ENCODE measurements at regions not wholly inside any gene's neighbourhood (a gene's known extent, or its start where the extent isn't known, plus 50 kb on each side); places are given as distances from the start of the nearest gene placed in this dataset.

DNA sequence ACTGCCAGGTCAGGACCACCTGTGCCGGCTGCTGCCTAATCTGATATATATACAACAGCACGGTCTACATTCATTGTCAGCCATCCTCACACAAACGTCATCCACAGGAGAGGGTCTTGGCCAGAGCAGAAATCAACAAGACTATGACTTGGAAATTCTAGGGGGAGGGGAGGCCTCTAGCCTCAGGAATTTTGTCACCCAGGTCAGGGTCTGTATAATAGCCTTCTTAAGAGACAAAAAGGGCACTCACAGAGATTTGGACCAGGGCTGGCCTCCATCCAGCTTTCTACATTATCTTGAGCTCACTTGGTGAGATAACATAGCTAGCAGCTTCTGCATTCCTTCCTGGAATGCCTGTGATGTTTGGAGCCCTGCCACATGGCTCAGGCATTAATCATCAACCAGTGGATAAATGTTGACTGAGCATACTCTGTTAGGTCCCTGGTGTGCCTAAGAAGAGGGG is 50.4 kb upstream of the CTIF start:
- no peak overlapping the region for H3K27ac ChIP-seq (ENCODE audit: low read length)
- WGBS (ENCODE audit: insufficient coverage): 73% methylated on average over 2 of the region's 3 CpGs

DNA sequence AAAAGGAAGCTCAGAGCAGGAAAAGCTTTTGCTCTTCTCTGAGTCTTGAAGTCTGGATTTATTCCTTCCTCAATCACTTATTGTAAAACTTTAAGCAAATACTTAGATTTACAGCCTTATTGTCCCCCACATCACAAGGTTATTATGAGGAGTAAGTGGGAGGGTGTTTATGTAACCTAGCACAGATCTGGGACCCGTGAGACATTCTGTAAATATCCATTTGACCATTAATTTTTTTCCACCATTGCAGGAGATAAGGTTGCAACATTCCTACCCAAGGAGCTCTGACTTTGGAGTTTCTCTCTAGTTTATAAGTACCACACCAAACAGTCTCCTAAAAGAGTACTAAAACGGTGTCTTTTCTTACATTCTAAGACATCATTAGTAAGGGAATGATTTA is 52.1 kb upstream of the CTIF start:
- peaks cover 8% of the 10 kb centered on the region for H3K4me1 ChIP-seq (ENCODE audit: control insufficient read depth, insufficient read depth, low read length)
- WGBS (ENCODE audit: insufficient coverage): no CpG with 5 or more reads among the region's 2 CpGs
- DNase-seq: no peak
- H3K9me3 ChIP-seq (replicated peaks; ENCODE audit: control insufficient read depth, low read depth, low read length): peaks cover 2% of the 10 kb centered on the region
- no peaks in the 10 kb centered on the region for H3K36me3 ChIP-seq (ENCODE audit: control insufficient read depth, insufficient read depth, low read length)
- no peak overlapping the region for H3K4me3 ChIP-seq (ENCODE audit: low read length)
- H3K27ac ChIP-seq (ENCODE audit: low read length): no peak overlapping the region
- no peaks in the 10 kb centered on the region for H3K27me3 ChIP-seq (ENCODE audit: control insufficient read depth, insufficient read depth, low read length)

More for the DNA sequence above, 50.4 kb upstream of the CTIF start:
- Histone ChIP-seq H3K4me3 (ENCODE audit: low read length) (no peak overlapping the region), H3K4me1 (ENCODE audit: control insufficient read depth, insufficient read depth, low read length) (peaks cover 8% of the 10 kb centered on the region), H3K36me3 (ENCODE audit: control insufficient read depth, insufficient read depth, low read length) (no peaks in the 10 kb centered on the region), H3K27me3 (ENCODE audit: control insufficient read depth, insufficient read depth, low read length) (peaks cover 2% of the 10 kb centered on the region), H3K9me3 (replicated peaks; ENCODE audit: control insufficient read depth, low read depth, low read length) (peaks cover 2% of the 10 kb centered on the region)
- peak; percentile 75 for DNase-seq

DNA sequence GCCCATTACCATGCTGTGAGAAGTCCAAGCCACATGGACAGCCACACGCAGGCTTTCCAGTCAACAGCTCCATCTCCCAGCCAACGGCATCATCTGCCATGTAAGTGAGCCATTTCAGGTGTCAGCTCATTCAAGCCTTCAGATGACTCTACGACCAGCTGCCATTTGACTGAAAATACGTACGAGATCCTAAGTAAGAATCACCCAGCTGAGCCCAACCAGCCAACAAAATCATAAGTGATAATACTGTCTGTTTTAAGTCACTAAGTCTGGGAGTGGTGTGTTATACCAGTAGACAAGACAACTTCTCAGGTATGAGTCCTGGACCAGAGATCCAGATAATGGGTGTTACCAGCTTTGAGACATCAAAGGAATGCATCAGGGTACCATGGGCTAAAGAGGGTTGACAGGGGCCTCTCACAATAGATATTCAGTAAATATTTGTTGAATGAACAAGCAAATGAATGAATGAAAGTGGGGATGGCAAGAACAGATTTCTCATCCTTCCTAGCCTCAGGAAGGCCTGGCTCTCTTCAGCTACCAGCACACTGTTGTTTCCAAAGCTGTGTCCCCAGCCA is 52.9 kb upstream of the CTIF start:
- Histone ChIP-seq H3K27ac (ENCODE audit: low read length) (no peak overlapping the region), H3K9me3 (replicated peaks; ENCODE audit: control insufficient read depth, low read depth, low read length) (peaks cover 2% of the 10 kb centered on the region), H3K4me1 (ENCODE audit: control insufficient read depth, insufficient read depth, low read length) (peaks cover 8% of the 10 kb centered on the region), H3K27me3 (ENCODE audit: control insufficient read depth, insufficient read depth, low read length) (no peaks in the 10 kb centered on the region), H3K4me3 (ENCODE audit: low read length) (no peak overlapping the region), H3K36me3 (ENCODE audit: control insufficient read depth, insufficient read depth, low read length) (no peaks in the 10 kb centered on the region)
- no peak for DNase-seq
- 40% methylated on average over 2 of the region's 5 CpGs for WGBS (ENCODE audit: insufficient coverage)

DNA sequence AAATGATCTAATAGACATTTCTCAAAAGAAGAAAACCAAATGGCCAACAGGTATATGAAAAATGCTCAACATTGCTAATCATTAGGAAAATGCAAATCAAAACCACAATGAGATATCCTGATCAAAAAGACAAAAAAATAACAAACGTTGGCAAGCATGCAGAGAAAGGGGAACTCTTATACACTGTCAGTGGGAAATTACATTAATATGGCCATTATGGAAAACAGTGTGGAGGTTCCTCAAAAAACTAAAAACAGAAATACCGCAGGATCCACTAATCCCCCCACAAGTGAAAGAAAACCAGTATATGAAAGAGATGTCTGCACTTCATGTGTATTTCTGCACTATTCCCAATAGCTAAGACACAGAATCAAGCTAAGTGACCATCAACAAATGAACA is 57.7 kb upstream of the CTIF start:
- DNase-seq: no peak
- WGBS (ENCODE audit: insufficient coverage): no CpG with 5 or more reads among the region's 2 CpGs
- Histone ChIP-seq H3K36me3 (ENCODE audit: control insufficient read depth, insufficient read depth, low read length) (no peaks in the 10 kb centered on the region), H3K27ac (ENCODE audit: low read length) (no peak overlapping the region), H3K27me3 (ENCODE audit: control insufficient read depth, insufficient read depth, low read length) (peaks cover 2% of the 10 kb centered on the region), H3K4me3 (ENCODE audit: low read length) (no peak overlapping the region), H3K9me3 (replicated peaks; ENCODE audit: control insufficient read depth, low read depth, low read length) (peaks cover 3% of the 10 kb centered on the region), H3K4me1 (ENCODE audit: control insufficient read depth, insufficient read depth, low read length) (no peaks in the 10 kb centered on the region)

DNA sequence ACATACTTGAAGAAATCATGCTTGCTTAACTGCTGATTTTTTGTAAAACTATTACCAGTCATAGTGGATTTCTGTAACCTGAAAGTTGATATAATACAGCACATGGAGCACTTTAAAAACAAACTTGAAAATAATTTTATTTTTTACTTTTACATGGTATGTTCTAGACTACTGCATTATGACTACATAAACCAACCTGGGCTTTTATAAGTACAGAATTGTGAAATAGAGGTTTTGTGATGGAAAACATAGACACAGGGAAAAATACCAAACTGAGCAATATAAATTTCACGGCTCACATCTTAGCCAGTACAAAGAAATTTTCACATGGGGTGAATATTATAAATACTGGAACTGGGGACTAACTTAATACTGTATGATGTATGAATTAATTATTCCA is 59.3 kb upstream of the CTIF start:
- no peak for DNase-seq
- WGBS (ENCODE audit: insufficient coverage): no CpG with 5 or more reads among the region's 1 CpG
- no peaks in the 10 kb centered on the region for H3K4me1 ChIP-seq (ENCODE audit: control insufficient read depth, insufficient read depth, low read length)

DNA sequence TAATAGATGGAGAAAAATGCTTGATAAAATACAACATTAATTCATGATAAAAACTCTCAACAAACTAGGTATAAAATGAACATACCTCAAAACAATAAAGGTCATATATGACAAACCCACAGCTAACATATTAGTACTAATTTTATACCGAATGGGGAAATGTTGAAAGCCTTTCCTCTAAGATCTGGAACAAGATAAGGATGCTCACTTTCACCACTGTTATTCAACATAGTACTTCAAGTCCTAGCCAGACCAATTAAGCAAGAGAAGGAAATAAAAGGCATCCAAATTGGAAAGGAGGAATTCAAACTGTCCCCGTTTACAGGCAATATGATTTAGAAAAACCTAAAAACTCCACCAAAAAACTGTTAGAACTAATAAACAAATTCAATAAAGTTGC is 61.5 kb upstream of the CTIF start:
- Histone ChIP-seq H3K4me3 (ENCODE audit: low read length) (no peak overlapping the region), H3K27me3 (ENCODE audit: control insufficient read depth, insufficient read depth, low read length) (peaks cover 2% of the 10 kb centered on the region), H3K4me1 (ENCODE audit: control insufficient read depth, insufficient read depth, low read length) (no peaks in the 10 kb centered on the region), H3K9me3 (replicated peaks; ENCODE audit: control insufficient read depth, low read depth, low read length) (peaks cover 5% of the 10 kb centered on the region), H3K36me3 (ENCODE audit: control insufficient read depth, insufficient read depth, low read length) (no peaks in the 10 kb centered on the region), H3K27ac (ENCODE audit: low read length) (no peak overlapping the region)
- DNase-seq: no peak
- no CpG with 5 or more reads among the region's 2 CpGs for WGBS (ENCODE audit: insufficient coverage)

More for the DNA sequence above, 59.3 kb upstream of the CTIF start:
- Histone ChIP-seq H3K4me3 (ENCODE audit: low read length) (no peak overlapping the region), H3K27me3 (ENCODE audit: control insufficient read depth, insufficient read depth, low read length) (peaks cover 2% of the 10 kb centered on the region), H3K9me3 (replicated peaks; ENCODE audit: control insufficient read depth, low read depth, low read length) (peaks cover 3% of the 10 kb centered on the region), H3K27ac (ENCODE audit: low read length) (no peak overlapping the region), H3K36me3 (ENCODE audit: control insufficient read depth, insufficient read depth, low read length) (no peaks in the 10 kb centered on the region)

DNA sequence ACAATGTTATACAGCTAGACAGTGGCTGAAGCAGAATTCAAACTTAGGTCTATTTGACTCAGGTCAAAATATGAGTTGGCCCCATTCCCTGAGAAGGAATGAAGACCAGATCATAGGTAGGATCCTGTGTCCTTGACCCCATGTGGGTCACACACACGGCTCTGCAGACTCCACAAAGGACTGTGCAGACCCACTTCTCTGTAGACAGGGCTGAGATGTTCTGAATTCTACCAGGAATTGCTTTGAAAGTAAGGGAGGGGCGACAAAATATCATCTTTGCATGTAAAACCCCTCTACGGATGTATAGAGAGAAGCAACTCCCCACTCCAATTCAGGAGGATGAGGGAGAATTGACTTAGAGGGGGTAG is 62.3 kb upstream of the CTIF start:
- Histone ChIP-seq H3K36me3 (ENCODE audit: control insufficient read depth, insufficient read depth, low read length) (no peaks in the 10 kb centered on the region), H3K27me3 (ENCODE audit: control insufficient read depth, insufficient read depth, low read length) (peaks cover 2% of the 10 kb centered on the region), H3K27ac (ENCODE audit: low read length) (no peak overlapping the region), H3K9me3 (replicated peaks; ENCODE audit: control insufficient read depth, low read depth, low read length) (peaks cover 9% of the 10 kb centered on the region), H3K4me3 (ENCODE audit: low read length) (no peak overlapping the region), H3K4me1 (ENCODE audit: control insufficient read depth, insufficient read depth, low read length) (no peaks in the 10 kb centered on the region)
- WGBS (ENCODE audit: insufficient coverage): no CpG with 5 or more reads among the region's 3 CpGs
- no peak for DNase-seq

DNA sequence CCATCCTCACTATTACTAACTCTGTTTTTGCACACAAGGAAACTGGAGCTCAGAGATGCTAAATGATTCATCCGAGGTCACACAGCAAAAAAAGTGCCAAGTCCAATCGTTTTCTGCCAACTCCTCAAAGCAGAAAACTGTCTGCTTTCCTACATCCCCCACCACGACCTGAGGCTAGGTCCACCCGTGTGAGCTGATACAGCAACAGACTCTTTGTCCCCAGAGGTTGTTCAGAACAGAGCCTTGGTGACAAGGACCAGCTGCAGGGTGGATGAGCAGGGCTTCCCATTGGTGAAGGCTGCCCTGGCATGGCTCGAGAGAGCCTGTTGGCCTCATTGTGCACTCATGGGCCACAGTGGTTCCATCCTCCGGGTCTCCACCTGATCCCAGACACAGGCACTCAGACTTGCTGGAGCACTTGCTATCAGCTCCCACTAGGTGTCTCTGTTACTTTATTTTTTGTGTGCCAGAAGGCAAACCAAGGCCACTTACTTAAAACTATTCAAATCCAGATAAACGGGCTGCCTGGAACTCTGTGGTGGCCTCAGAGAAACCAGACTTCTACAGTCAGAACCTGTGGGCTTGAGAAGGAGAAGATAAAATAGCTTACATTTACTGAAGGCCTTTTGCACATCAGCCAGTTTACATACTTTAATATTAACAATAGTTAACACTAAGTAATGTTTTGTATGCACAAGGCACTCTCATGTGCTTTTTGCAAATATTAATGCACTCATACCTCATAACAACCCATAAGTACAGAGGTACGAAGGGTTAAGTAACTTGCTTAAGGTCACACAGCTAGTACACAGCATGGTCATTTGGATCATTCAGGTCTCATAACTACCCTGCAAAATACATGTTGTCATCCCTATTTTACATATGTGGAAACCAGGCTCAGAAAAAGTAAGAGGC is 62.9 kb upstream of the CTIF start:
- H3K27ac ChIP-seq (ENCODE audit: low read length): no peak overlapping the region
- no peaks in the 10 kb centered on the region for H3K36me3 ChIP-seq (ENCODE audit: control insufficient read depth, insufficient read depth, low read length)
- H3K4me1 ChIP-seq (ENCODE audit: control insufficient read depth, insufficient read depth, low read length): no peaks in the 10 kb centered on the region
- DNase-seq: peak; percentile 82
- peaks cover 9% of the 10 kb centered on the region for H3K9me3 ChIP-seq (replicated peaks; ENCODE audit: control insufficient read depth, low read depth, low read length)
- WGBS (ENCODE audit: insufficient coverage): 32% methylated on average over 6 of the region's 8 CpGs
- peaks cover 2% of the 10 kb centered on the region for H3K27me3 ChIP-seq (ENCODE audit: control insufficient read depth, insufficient read depth, low read length)
- no peak overlapping the region for H3K4me3 ChIP-seq (ENCODE audit: low read length)

DNA sequence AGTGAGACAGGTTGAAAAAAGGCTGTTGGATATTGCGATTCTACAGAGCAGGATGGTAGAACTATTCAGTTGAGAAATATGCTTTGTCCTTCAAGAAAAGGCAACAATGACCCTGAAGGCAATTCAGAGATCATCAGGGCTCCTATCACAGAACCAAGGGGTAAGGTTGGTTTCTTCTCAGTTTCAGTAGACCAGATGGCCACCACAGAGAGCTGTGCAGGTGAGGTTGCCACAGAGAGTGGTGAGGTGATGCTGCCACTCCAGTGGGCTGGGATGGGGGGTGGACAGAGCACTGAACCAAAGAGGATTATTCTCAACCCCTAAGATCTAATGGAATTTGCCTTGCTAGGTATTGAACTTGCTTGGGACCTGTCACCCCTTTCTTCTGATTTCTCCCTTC is 64.6 kb upstream of the ZBTB7C start:
- DNase-seq: no peak
- H3K4me1 ChIP-seq (ENCODE audit: control insufficient read depth, insufficient read depth, low read length): no peaks in the 10 kb centered on the region
- H3K4me3 ChIP-seq (ENCODE audit: low read length): no peak overlapping the region
- no CpG with 5 or more reads among the region's 1 CpG for WGBS (ENCODE audit: insufficient coverage)
- H3K27ac ChIP-seq (ENCODE audit: low read length): no peak overlapping the region
- H3K9me3 ChIP-seq (replicated peaks; ENCODE audit: control insufficient read depth, low read depth, low read length): peaks cover 9% of the 10 kb centered on the region
- H3K36me3 ChIP-seq (ENCODE audit: control insufficient read depth, insufficient read depth, low read length): no peaks in the 10 kb centered on the region
- peaks cover 2% of the 10 kb centered on the region for H3K27me3 ChIP-seq (ENCODE audit: control insufficient read depth, insufficient read depth, low read length)

DNA sequence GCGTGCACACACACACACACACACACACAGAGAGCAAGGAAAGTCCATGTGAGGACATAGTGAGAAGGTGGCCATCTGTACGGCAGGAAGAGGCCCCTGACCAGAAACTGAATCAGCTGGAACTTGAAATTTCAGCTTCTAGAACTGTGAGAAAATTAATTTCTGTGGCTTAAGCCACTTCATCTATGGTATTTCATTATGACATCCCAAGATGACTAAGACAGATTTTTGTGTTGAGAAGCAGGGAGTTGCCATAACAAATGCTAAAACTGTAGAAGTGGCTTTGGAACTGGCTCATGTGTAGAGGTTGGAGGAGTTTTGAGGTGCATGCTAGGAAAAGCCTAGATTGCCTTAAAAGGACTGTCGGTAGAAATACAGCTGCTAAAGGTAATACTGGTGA is 63.4 kb upstream of the ZBTB7C start:
- WGBS (ENCODE audit: insufficient coverage): 92% methylated on average over 1 of the region's 3 CpGs
- H3K27ac ChIP-seq (ENCODE audit: low read length): no peak overlapping the region
- H3K27me3 ChIP-seq (ENCODE audit: control insufficient read depth, insufficient read depth, low read length): no peaks in the 10 kb centered on the region
- H3K36me3 ChIP-seq (ENCODE audit: control insufficient read depth, insufficient read depth, low read length): no peaks in the 10 kb centered on the region
- no peaks in the 10 kb centered on the region for H3K4me1 ChIP-seq (ENCODE audit: control insufficient read depth, insufficient read depth, low read length)
- no peak overlapping the region for H3K4me3 ChIP-seq (ENCODE audit: low read length)
- DNase-seq: no peak
- peaks cover 6% of the 10 kb centered on the region for H3K9me3 ChIP-seq (replicated peaks; ENCODE audit: control insufficient read depth, low read depth, low read length)

All from muscle of leg (tissue), 3 donors.